GM18907 (cell line): ENCODE measurements at regions not wholly inside any gene's neighbourhood (a gene's known extent, or its start where the extent isn't known, plus 50 kb on each side); places are given as distances from the start of the nearest gene placed in this dataset.

Experiments
- ATAC-seq: cut with Tn5 transposase; IDR thresholded peaks from one replicate; pipeline ENCODE4 v1.9.1; 2021; ENCODE audit warnings: mild to moderate bottlenecking, moderate library complexity; ENCODE audit not compliant: unreplicated experiment

- no peak for ATAC-seq
Observed at GRCh38 chr13:67632590-67632989, 402.5 kb upstream of the PCDH9 start.

DNA sequence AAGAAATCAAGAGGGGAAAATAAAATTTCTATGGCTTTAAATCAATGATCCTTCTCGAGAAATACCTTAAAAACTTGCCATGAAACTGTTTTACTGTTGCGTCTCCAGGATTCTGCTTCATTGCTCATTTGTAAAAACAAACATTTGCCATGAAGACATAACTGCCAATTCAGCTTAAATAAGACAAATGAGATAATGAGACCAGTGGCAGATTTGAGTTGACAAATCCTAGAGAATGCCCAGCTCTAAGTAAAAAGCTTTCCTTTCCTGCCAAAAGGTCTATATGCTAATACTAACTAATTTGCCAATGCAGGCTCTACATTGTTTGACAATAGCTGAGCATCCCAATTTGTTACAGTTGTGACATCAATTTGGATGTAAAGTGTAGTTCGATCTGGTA lies 400.5 kb upstream of the PCDH9 start:
- no peak for ATAC-seq

DNA sequence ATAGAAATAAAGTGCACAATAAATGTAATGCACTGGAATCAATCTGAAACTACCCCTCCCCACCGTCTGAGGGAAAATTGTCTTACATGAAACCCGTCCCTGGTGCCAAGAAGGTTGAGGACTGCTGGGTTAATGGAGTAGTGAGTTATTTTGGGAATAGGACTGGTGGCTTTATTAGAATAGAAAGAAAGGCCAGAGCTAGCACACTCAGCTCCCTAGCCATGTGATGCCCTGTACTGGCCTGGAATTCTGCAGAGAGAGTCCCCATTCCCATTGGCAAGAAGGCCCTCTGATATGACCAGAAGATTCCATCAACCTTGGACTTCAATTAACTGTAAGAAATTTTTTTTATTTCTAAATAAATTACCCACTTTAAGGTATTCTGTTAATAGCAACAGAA lies 393.5 kb upstream of the PCDH9 start:
- no peak for ATAC-seq

GRCh38 chr13:67620665-67621064 lies 390.5 kb upstream of the PCDH9 start:
- ATAC-seq, result no peak

DNA sequence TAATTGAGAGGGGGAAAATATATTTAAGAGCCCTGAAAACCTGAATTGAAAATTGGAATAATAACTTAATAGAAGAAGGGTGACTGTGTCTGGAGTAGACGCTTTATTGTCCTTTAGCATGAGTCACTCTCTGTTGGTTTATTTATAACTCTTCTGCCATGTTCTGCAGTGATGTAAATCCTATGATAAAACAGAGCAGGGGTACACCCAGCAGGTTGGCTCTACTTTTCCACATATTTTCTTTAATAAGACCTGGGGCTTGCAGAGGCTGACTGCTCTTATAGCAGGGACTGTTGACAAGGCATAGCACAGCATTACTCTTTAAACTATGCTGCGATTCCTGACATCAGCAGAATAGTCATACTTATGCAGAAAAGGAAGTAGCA lies 389.9 kb upstream of the PCDH9 start:
- no peak for ATAC-seq

DNA sequence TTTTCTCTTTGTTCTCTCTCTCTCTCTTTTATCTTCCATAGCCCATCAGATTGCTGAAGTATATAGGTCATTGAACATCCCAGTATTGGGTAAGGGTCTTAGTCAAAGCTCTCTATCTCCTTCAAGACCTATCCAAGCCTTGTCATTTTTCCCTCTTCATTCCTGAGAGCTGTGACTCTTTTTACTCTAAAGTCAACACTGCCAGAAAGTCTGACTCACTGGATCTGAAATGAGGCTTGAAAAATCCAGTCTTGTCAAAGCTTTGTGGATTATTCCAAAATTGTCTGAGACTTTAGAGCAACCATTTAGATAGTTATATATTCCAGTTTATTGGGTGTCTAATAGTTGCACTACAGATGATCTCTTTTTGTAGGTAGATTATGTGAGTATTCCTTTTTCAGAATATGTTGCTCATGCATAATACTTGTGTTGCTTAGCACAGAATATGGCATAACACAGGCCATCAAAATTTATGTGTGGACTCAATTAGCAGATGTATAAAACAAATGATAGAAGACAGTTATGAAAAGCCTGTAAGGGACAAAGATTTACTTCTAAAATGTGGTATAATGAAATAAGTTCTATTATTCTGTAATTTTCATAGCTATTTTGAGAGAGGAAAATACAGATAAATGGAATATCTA lies 389.3 kb upstream of the PCDH9 start:
- ATAC-seq, result no peak

- ATAC-seq, result no peak
Observed at GRCh38 chr13:67614579-67614978, 384.4 kb upstream of the PCDH9 start.

DNA sequence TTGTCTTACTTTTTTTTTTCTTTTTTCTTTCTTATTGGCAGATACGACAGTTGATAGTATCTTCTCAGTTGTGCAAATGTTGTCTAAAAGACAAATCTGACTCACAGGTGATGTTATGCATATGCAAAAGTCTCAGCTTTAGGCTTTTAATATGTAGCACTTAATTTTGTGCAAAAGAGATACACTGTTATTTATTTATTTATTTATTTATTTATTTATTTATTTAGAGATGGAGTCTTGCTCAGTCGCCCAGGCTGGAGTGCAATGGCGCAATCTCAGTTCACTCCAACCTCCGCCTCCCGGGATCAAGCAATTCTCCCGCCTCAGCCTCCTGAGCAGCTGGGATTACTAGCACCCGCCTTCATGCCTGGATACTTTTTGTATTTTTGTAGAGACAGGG lies 383.9 kb upstream of the PCDH9 start:
- ATAC-seq, result no peak

- ATAC-seq, result no peak
Observed at GRCh38 chr13:67588607-67589006, 358.5 kb upstream of the PCDH9 start.

GRCh38 chr13:67577361-67577760 lies 347.2 kb upstream of the PCDH9 start:
- ATAC-seq, result no peak

- no peak for ATAC-seq
Observed at GRCh38 chr13:67574320-67575233, 344.4 kb upstream of the PCDH9 start.

DNA sequence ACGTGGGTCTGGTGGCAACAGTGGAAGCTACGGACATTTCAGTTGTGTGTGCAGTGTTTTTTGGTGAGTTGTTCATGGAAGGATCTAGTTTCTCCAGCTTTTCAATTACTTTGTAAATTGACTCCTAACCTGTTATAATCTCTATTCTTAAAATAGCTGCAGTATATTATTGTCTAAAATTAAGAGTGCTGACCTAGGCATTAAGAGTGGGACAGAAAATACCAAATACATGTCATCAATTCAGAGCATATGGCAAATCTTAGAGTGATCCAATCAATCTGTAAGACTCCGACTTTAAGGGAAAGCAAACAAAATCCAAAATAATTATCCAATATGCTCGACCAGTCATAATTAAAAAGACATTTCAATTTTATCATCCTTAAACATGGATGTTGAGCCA lies 338.1 kb upstream of the PCDH9 start:
- ATAC-seq, result no peak

- ATAC-seq, result no peak
Observed at GRCh38 chr13:67557642-67558241, 327.6 kb upstream of the PCDH9 start.

GRCh38 chr13:67557118-67557517 lies 327.0 kb upstream of the PCDH9 start:
- no peak for ATAC-seq

- no peak for ATAC-seq
Observed at GRCh38 chr13:67554746-67555452, 324.8 kb upstream of the PCDH9 start.

GRCh38 chr13:67554286-67554685 lies 324.1 kb upstream of the PCDH9 start:
- no peak for ATAC-seq

DNA sequence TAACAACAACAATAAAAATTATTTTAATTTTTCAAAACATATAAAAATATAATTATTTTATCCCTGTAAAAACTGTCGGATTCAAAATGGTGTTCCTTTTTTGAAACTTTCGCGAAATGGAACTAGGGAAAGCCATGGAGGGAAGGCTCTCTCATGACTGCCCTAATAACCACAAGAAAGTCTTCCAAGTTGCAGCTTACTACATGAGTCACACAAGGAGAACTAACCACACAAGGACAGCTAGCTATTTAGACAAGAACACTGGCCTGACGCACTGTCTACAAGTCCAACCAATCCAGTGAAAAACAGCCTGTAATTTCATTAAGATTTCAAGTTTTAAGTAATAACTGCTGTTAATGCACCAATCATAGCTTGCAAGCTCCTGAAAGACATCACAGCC lies 319.2 kb upstream of the PCDH9 start:
- no peak for ATAC-seq

- no peak for ATAC-seq
Observed at GRCh38 chr13:67538906-67539305, 308.8 kb upstream of the PCDH9 start.

GRCh38 chr13:67520886-67521285 lies 290.8 kb upstream of the PCDH9 start:
- no peak for ATAC-seq

GRCh38 chr13:67519356-67519755 lies 289.2 kb upstream of the PCDH9 start:
- ATAC-seq, result no peak

- no peak for ATAC-seq
Observed at GRCh38 chr13:67518785-67519184, 288.6 kb upstream of the PCDH9 start.
